ENCODE measurements at regions not wholly inside any gene's neighbourhood (a gene's known extent, or its start where the extent isn't known, plus 50 kb on each side); places are given as distances from the start of the nearest gene placed in this dataset.
"Not testable (repeated sequence)": the region's sequence is repeated elsewhere in the genome, so short reads cannot be mapped to it uniquely, and the experiment has no call there.

GRCh38 chr2:111448796-111449195 lies 328.1 kb downstream of the BCL2L11 start:
- not testable (repeated sequence) for DNase-seq (ENCODE audit: low spot score)

DNA sequence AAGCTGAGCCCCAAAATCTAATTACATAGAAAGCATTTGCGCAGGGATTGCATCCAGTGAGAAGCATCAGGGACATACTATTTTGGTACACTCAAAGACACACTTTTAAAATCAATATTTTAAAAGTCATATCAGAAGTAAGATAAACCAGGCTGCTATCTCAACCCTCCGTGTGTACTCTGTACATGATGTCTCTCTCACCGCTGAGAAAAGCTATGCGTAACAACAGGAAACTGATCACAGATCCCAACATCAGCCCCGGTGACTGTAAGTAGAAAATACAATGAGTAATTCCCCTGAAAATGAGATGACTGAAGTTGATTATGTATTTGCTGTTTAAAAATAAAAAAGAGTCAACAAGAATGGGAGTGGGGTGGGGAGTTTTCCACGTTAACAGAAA lies 329.8 kb downstream of the BCL2L11 start:
- DNase-seq (ENCODE audit: low spot score): peak; percentile 33

- peak; percentile 16 for DNase-seq (ENCODE audit: low spot score)
These were observed 331.0 kb downstream of the BCL2L11 start for GRCh38 chr2:111451692-111452199.

DNA sequence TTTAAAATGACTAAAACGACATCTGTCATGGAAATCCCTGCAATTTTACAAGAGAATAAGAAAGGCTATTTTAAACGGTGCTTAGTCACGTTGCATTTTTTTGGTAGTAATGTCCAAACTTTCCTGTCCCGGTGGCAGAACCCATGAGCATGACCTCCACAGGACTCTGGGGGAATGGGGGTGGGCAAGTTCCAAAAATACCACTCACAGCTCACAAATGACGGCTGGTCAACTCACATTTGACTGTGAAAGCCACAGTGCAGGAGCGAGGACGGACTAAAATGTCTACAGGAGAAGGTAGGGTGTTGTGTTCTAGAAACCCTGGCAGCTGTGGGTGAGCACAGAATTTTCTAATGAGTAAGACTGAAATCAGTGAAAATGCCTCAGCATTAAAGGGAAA lies 331.5 kb downstream of the BCL2L11 start:
- DNase-seq (ENCODE audit: low spot score): not testable (repeated sequence)

DNA sequence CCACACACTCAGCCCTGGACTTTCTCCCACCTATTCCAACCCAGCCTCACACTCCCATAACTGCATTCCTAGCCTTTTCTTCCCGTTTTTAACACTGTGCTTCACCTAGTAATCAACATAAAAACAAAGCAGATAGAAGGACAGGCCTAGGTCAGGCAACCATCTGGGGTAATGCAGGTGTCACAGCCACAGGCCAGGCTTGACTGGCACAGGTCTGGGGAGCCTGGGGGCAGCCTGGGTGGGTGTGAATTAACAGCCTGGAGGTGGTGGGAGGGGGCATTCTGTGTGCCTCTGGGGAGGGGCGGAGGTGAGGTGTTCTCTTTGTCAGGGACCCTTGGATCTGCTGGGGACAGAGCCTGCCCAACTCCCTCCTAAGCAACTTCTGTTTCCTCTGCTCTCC lies 332.6 kb downstream of the BCL2L11 start:
- DNase-seq (ENCODE audit: low spot score): not testable (repeated sequence)

GRCh38 chr2:111453816-111454215 lies 333.1 kb downstream of the BCL2L11 start:
- not testable (repeated sequence) for DNase-seq (ENCODE audit: low spot score)

- DNase-seq (ENCODE audit: low spot score): peak; percentile 60
These were observed 333.7 kb downstream of the BCL2L11 start for GRCh38 chr2:111454404-111454803.

GRCh38 chr2:111455016-111456015 lies 334.6 kb downstream of the BCL2L11 start:
- DNase-seq (ENCODE audit: low spot score): not testable (repeated sequence)

GRCh38 chr2:111457191-111457590 lies 336.5 kb downstream of the BCL2L11 start:
- DNase-seq (ENCODE audit: low spot score): not testable (repeated sequence)

GRCh38 chr2:111460901-111461300 lies 340.2 kb downstream of the BCL2L11 start:
- not testable (repeated sequence) for DNase-seq (ENCODE audit: low spot score)

DNA sequence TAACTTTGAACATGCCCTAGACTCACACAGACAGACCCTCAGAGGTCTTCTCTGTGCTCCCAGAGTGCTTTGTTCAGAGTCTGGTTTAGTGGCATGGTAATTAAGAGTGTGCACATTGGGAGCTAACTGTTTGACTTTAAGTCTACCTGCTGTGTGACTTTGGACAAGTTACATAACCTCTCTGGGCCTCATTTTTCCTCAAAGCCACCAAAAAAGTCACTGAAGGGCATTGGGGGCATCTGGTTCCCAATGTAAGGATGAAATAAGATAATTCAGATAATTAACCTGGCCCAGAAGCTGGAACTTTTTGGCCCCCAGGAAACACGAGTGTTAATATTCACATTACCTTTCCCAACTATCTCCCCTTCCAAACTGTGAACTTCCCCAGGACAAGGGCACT lies 341.1 kb downstream of the BCL2L11 start:
- DNase-seq (ENCODE audit: low spot score): not testable (repeated sequence)

GRCh38 chr2:111462572-111462971 lies 341.9 kb downstream of the BCL2L11 start:
- not testable (repeated sequence) for DNase-seq (ENCODE audit: low spot score)

DNA sequence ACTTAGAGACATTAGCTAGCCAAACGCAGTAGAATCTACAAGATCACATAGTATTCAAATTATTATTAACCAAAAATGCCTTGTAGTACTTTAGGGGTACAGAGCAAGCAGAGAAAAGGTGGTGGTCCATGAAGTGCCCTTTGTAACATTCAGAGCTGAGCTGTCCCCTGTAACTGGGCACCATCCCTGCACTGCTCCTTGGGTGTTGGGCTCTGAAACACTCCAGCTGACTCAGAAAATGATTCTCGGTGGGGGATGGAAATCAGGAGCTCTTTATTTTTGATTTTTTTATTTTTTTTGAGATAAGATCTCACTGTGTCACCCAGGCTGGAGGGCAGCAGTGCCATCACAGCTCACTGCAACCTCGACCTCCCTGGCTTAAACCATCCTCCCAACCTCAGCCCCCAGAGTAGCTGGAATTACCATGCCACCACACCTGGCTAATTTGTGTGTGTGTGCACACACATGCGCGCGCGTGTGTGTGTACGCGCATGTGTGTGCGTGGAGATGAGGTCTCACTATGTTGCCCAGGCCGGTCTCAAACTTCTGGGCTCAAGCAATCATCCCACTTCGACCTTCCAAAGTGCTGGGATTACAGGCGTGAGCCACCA lies 342.6 kb downstream of the BCL2L11 start:
- not testable (repeated sequence) for DNase-seq (ENCODE audit: low spot score)

- peak; percentile 47 for DNase-seq (ENCODE audit: low spot score)
These were observed 343.2 kb downstream of the BCL2L11 start for GRCh38 chr2:111463956-111464355.

DNA sequence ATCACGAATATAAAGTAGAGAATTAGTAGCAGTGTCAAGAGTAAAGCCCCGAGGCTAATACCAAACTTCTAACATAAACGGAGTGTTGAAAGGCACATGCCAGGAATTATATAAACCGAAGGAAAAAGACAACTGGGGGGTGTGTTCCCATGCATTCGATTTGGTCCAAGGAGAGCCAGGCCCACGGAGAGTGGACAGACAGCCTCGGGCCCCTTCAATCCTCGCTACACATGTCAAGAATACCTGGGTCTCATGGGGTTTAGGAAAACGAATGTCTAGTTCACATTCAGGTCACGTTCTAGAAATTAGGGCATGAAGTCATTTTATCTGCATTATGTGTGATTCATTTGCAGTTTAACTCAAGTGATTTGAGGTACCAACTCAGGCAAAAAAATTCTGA lies 343.7 kb downstream of the BCL2L11 start:
- not testable (repeated sequence) for DNase-seq (ENCODE audit: low spot score)

DNA sequence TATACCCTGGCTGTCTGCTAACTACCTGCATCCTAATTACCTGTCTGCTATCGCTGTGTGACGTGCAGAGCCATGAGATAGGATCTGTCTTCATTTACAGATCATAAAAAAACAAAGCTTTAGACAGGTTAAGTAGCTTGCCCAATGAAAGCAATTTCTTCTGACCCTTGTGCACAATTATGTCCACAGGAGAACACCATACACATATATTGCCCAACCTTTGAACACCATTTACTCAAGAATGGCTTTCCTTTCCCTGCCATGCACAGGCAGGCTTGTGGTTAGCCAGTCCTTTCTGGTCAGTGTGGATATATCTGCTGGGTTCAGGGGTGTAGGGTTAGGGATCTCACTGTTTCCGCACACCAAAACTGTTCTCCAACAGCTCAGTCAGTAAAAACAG lies 344.8 kb downstream of the BCL2L11 start:
- not testable (repeated sequence) for DNase-seq (ENCODE audit: low spot score)

DNA sequence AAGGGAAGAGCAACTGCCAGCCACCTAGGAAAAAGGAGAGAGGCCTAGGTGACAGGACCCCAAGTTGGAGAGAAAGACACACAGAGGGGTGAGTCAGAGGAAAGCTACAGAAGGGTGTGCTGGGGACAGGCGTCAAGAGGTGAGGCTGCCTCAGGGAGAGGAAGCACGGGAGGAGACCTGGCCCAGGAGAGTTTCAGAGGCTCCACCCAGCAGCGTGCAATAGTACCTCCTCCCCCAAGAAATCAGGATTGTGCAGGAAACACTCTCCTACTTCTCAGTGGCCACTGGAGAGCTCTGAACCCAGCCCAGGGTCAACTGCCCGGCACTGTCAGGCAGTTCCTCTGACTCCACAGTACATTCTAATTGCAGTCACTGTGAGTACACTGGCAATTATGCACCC lies 346.0 kb downstream of the BCL2L11 start:
- not testable (repeated sequence) for DNase-seq (ENCODE audit: low spot score)

- DNase-seq (ENCODE audit: low spot score): not testable (repeated sequence)
These were observed 350.2 kb downstream of the BCL2L11 start for GRCh38 chr2:111470924-111471323.

- DNase-seq (ENCODE audit: low spot score): not testable (repeated sequence)
These were observed 351.2 kb downstream of the BCL2L11 start for GRCh38 chr2:111471791-111472530.

GRCh38 chr2:111472844-111473403 lies 352.2 kb downstream of the BCL2L11 start:
- not testable (repeated sequence) for DNase-seq (ENCODE audit: low spot score)

DNA sequence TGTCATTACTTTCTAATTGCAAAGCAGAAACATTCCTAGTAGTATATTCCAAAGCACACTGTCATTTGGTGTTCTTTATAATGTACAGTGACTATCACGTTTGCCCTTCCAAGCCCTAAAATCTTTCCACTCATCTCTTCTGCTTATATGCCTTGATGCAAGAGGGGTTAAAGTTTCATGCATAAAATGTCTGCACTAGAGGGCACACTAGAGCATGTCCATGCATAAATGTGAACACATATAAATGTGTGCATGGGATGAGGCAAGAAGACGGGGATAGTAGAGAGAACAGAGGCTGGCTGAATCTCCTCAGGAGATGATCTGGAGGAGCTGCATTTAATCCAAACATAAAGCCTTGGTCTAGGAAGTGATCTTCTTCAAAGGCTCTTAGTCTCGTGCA lies 352.8 kb downstream of the BCL2L11 start:
- not testable (repeated sequence) for DNase-seq (ENCODE audit: low spot score)

Data from CD4-positive, alpha-beta T cell treated with Interleukin-2 at 100 ng/mL for 4 hours (primary cell).